Effector memory CD4-positive, alpha-beta T cell (primary cell): ENCODE measurements at regions not wholly inside any gene's neighbourhood (a gene's known extent, or its start where the extent isn't known, plus 50 kb on each side); places are given as distances from the start of the nearest gene placed in this dataset.

Source experiments
- DNase-seq, 3 donors: peaks; one replicate each; pipeline ENCODE4 v3.0.0-alpha.2; 2020
- H3K27ac ChIP-seq: 2 replicates; pipeline ENCODE4 v1.7.0; 2013; ENCODE audit warnings: mild to moderate bottlenecking, low read length, moderate library complexity; ENCODE audit not compliant: insufficient read depth, poor library complexity, severe bottlenecking
- H3K27me3 ChIP-seq: replicated peaks from 2 replicates; pipeline ENCODE4 v1.7.0; 2013; ENCODE audit warnings: mild to moderate bottlenecking, low read length; ENCODE audit not compliant: insufficient read depth, control insufficient read depth, poor library complexity, severe bottlenecking
- H3K36me3 ChIP-seq: 2 replicates; pipeline ENCODE4 v1.7.0; 2013; ENCODE audit warnings: mild to moderate bottlenecking, low read length, moderate library complexity; ENCODE audit not compliant: control insufficient read depth, insufficient read depth
- H3K4me1 ChIP-seq: 2 replicates; pipeline ENCODE4 v1.7.0; 2013; ENCODE audit warnings: low read length, mild to moderate bottlenecking; ENCODE audit not compliant: control insufficient read depth, insufficient read depth, poor library complexity, severe bottlenecking
- H3K4me3 ChIP-seq: 2 replicates; pipeline ENCODE4 v1.7.0; 2013; ENCODE audit warnings: low read length, low read depth, mild to moderate bottlenecking; ENCODE audit not compliant: insufficient read depth, poor library complexity, severe bottlenecking
- H3K9me3 ChIP-seq: 2 replicates; pipeline ENCODE4 v1.7.0; 2013; ENCODE audit warnings: mild to moderate bottlenecking, low read length, moderate library complexity; ENCODE audit not compliant: control insufficient read depth

GRCh38 chr15:98568382-98569017 is 79.8 kb upstream of the IGF1R start:
- DNase-seq, result no peak
- Histone ChIP-seq H3K9me3 (no peaks in the 10 kb centered on the region), H3K27me3 (no peaks in the 10 kb centered on the region), H3K27ac (no peak overlapping the region), H3K4me1 (no peaks in the 10 kb centered on the region), H3K36me3 (no peaks in the 10 kb centered on the region), H3K4me3 (no peak overlapping the region)

- Histone ChIP-seq H3K4me1 (no peaks in the 10 kb centered on the region), H3K9me3 (no peaks in the 10 kb centered on the region), H3K36me3 (no peaks in the 10 kb centered on the region), H3K4me3 (no peak overlapping the region), H3K27ac (no peak overlapping the region), H3K27me3 (no peaks in the 10 kb centered on the region)
- no peak for DNase-seq
Observed at GRCh38 chr15:98570119-98570518, 78.2 kb upstream of the IGF1R start.

GRCh38 chr15:98580572-98580971 is 67.8 kb upstream of the IGF1R start:
- Histone ChIP-seq H3K27me3 (no peaks in the 10 kb centered on the region), H3K4me1 (no peaks in the 10 kb centered on the region), H3K4me3 (no peak overlapping the region), H3K9me3 (no peaks in the 10 kb centered on the region), H3K36me3 (no peaks in the 10 kb centered on the region), H3K27ac (no peak overlapping the region)
- DNase-seq, result no peak

GRCh38 chr15:98581715-98582114 is 66.6 kb upstream of the IGF1R start:
- Histone ChIP-seq H3K4me3 (no peak overlapping the region), H3K36me3 (no peaks in the 10 kb centered on the region), H3K27me3 (no peaks in the 10 kb centered on the region), H3K9me3 (no peaks in the 10 kb centered on the region), H3K4me1 (no peaks in the 10 kb centered on the region), H3K27ac (no peak overlapping the region)
- no peak for DNase-seq

GRCh38 chr15:98582900-98583554 is 65.3 kb upstream of the IGF1R start:
- Histone ChIP-seq H3K4me3 (no peak overlapping the region), H3K27ac (no peak overlapping the region), H3K27me3 (no peaks in the 10 kb centered on the region), H3K36me3 (no peaks in the 10 kb centered on the region), H3K4me1 (no peaks in the 10 kb centered on the region), H3K9me3 (no peaks in the 10 kb centered on the region)
- DNase-seq, result no peak

- Histone ChIP-seq H3K4me1 (no peaks in the 10 kb centered on the region), H3K27ac (no peak overlapping the region), H3K27me3 (no peaks in the 10 kb centered on the region), H3K4me3 (no peak overlapping the region), H3K36me3 (no peaks in the 10 kb centered on the region), H3K9me3 (no peaks in the 10 kb centered on the region)
- no peak for DNase-seq
Observed at GRCh38 chr15:98583771-98584430, 64.4 kb upstream of the IGF1R start.

- H3K4me1 ChIP-seq, result no peaks in the 10 kb centered on the region
- H3K4me3 ChIP-seq, result no peak overlapping the region
- H3K36me3 ChIP-seq, result no peaks in the 10 kb centered on the region
- H3K27ac ChIP-seq, result no peak overlapping the region
- peaks cover 3% of the 10 kb centered on the region for H3K27me3 ChIP-seq
- no peak for DNase-seq
- no peaks in the 10 kb centered on the region for H3K9me3 ChIP-seq
Observed at GRCh38 chr15:98586066-98586465, 62.3 kb upstream of the IGF1R start.

GRCh38 chr15:98592136-98592535 is 56.2 kb upstream of the IGF1R start:
- no peaks in the 10 kb centered on the region for H3K9me3 ChIP-seq
- H3K36me3 ChIP-seq, result no peaks in the 10 kb centered on the region
- H3K4me1 ChIP-seq, result no peaks in the 10 kb centered on the region
- no peak overlapping the region for H3K4me3 ChIP-seq
- H3K27ac ChIP-seq, result no peak overlapping the region
- H3K27me3 ChIP-seq, result peaks cover 3% of the 10 kb centered on the region
- DNase-seq, result no peak

GRCh38 chr15:98596131-98596530 is 52.2 kb upstream of the IGF1R start:
- Histone ChIP-seq H3K27me3 (no peaks in the 10 kb centered on the region), H3K4me3 (no peak overlapping the region), H3K9me3 (no peaks in the 10 kb centered on the region), H3K27ac (no peak overlapping the region), H3K4me1 (peaks cover 4% of the 10 kb centered on the region), H3K36me3 (no peaks in the 10 kb centered on the region)
- DNase-seq, result no peak

GRCh38 chr15:98596885-98597392 is 51.4 kb upstream of the IGF1R start:
- Histone ChIP-seq H3K9me3 (no peaks in the 10 kb centered on the region), H3K36me3 (no peaks in the 10 kb centered on the region), H3K4me3 (no peak overlapping the region), H3K4me1 (peaks cover 4% of the 10 kb centered on the region), H3K27me3 (no peaks in the 10 kb centered on the region), H3K27ac (no peak overlapping the region)
- DNase-seq, result no peak
